ENCODE measurements at regions not wholly inside any gene's neighbourhood (a gene's known extent, or its start where the extent isn't known, plus 50 kb on each side); places are given as distances from the start of the nearest gene placed in this dataset.
"Not testable (repeated sequence)": the region's sequence is repeated elsewhere in the genome, so short reads cannot be mapped to it uniquely, and the experiment has no call there.

GRCh38 chr21:10331134-10331533 lies 190.2 kb upstream of the TPTE start:
- TF ChIP-seq POLR2A, CTCF (IDR thresholded peaks at IDR 0.05): not testable (repeated sequence)

Data from heart left ventricle (tissue), 13 donors.